ENCODE measurements at regions not wholly inside any gene's neighbourhood (a gene's known extent, or its start where the extent isn't known, plus 50 kb on each side); places are given as distances from the start of the nearest gene placed in this dataset.

GRCh38 chr12:98113548-98113947 lies 401.8 kb upstream of the TMPO start:
- no peaks in the 10 kb centered on the region for H3K27me3 ChIP-seq (ENCODE audit: control insufficient read depth, low read length)
- H3K4me3 ChIP-seq (ENCODE audit: low read length) = no peak overlapping the region
- H3K9me2 ChIP-seq (replicated peaks; ENCODE audit: control insufficient read depth, low read length) = no peaks in the 10 kb centered on the region
- no peaks in the 10 kb centered on the region for H3K79me2 ChIP-seq (ENCODE audit: control insufficient read depth, low read length)
- no peaks in the 10 kb centered on the region for H3K4me1 ChIP-seq (ENCODE audit: control insufficient read depth, low read length)
- no peaks in the 10 kb centered on the region for H3F3A ChIP-seq (ENCODE audit: control insufficient read depth, insufficient read depth)
- H4K20me1 ChIP-seq (ENCODE audit: control insufficient read depth, insufficient read depth, low read depth, low read length) = no peaks in the 10 kb centered on the region
- H3K9me3 ChIP-seq (ENCODE audit: control insufficient read depth, insufficient read depth, low read length) = no peaks in the 10 kb centered on the region
- no peak overlapping the region for H3K27ac ChIP-seq (ENCODE audit: low read depth, low read length)
- no peak overlapping the region for H3K4me2 ChIP-seq (ENCODE audit: low read length)
- H3K36me3 ChIP-seq (ENCODE audit: control insufficient read depth, low read length) = no peaks in the 10 kb centered on the region
- TF ChIP-seq EZH2phosphoT487 (IDR thresholded peaks at IDR 0.05; ENCODE audit: borderline replicate concordance, low read length) (no peak), CTCF (IDR thresholded peaks at IDR 0.05; ENCODE audit: low read depth, low read length, poor library complexity, severe bottlenecking) (no peak)

- no peaks in the 10 kb centered on the region for H3F3A ChIP-seq (ENCODE audit: control insufficient read depth, insufficient read depth)
- H3K9me2 ChIP-seq (replicated peaks; ENCODE audit: control insufficient read depth, low read length) = no peaks in the 10 kb centered on the region
- H3K4me1 ChIP-seq (ENCODE audit: control insufficient read depth, low read length) = no peaks in the 10 kb centered on the region
- no peaks in the 10 kb centered on the region for H3K9me3 ChIP-seq (ENCODE audit: control insufficient read depth, insufficient read depth, low read length)
- no peaks in the 10 kb centered on the region for H3K79me2 ChIP-seq (ENCODE audit: control insufficient read depth, low read length)
- no peak overlapping the region for H3K4me3 ChIP-seq (ENCODE audit: low read length)
- TF ChIP-seq EZH2phosphoT487 (IDR thresholded peaks at IDR 0.05; ENCODE audit: borderline replicate concordance, low read length) (no peak), CTCF (IDR thresholded peaks at IDR 0.05; ENCODE audit: low read depth, low read length, poor library complexity, severe bottlenecking) (no peak)
- H3K36me3 ChIP-seq (ENCODE audit: control insufficient read depth, low read length) = no peaks in the 10 kb centered on the region
- H4K20me1 ChIP-seq (ENCODE audit: control insufficient read depth, insufficient read depth, low read depth, low read length) = no peaks in the 10 kb centered on the region
- H3K27ac ChIP-seq (ENCODE audit: low read depth, low read length) = no peak overlapping the region
- H3K4me2 ChIP-seq (ENCODE audit: low read length) = no peak overlapping the region
- H3K27me3 ChIP-seq (ENCODE audit: control insufficient read depth, low read length) = no peaks in the 10 kb centered on the region
These were observed 393.4 kb upstream of the TMPO start for GRCh38 chr12:98121963-98122362.

GRCh38 chr12:98123021-98123461 lies 392.3 kb upstream of the TMPO start:
- Histone ChIP-seq H3K79me2 (ENCODE audit: control insufficient read depth, low read length) (no peaks in the 10 kb centered on the region), H3K4me2 (ENCODE audit: low read length) (no peak overlapping the region), H4K20me1 (ENCODE audit: control insufficient read depth, insufficient read depth, low read depth, low read length) (no peaks in the 10 kb centered on the region), H3K36me3 (ENCODE audit: control insufficient read depth, low read length) (no peaks in the 10 kb centered on the region), H3K4me1 (ENCODE audit: control insufficient read depth, low read length) (no peaks in the 10 kb centered on the region), H3K27ac (ENCODE audit: low read depth, low read length) (no peak overlapping the region), H3K27me3 (ENCODE audit: control insufficient read depth, low read length) (no peaks in the 10 kb centered on the region), H3F3A (ENCODE audit: control insufficient read depth, insufficient read depth) (no peaks in the 10 kb centered on the region), H3K4me3 (ENCODE audit: low read length) (no peak overlapping the region), H3K9me3 (ENCODE audit: control insufficient read depth, insufficient read depth, low read length) (no peaks in the 10 kb centered on the region), H3K9me2 (replicated peaks; ENCODE audit: control insufficient read depth, low read length) (no peaks in the 10 kb centered on the region)
- no peak for TF ChIP-seq CTCF (IDR thresholded peaks at IDR 0.05; ENCODE audit: low read depth, low read length, poor library complexity, severe bottlenecking)

All from DOHH2 (cell line).